ENCODE measurements at regions not wholly inside any gene's neighbourhood (a gene's known extent, or its start where the extent isn't known, plus 50 kb on each side); places are given as distances from the start of the nearest gene placed in this dataset.

DNA sequence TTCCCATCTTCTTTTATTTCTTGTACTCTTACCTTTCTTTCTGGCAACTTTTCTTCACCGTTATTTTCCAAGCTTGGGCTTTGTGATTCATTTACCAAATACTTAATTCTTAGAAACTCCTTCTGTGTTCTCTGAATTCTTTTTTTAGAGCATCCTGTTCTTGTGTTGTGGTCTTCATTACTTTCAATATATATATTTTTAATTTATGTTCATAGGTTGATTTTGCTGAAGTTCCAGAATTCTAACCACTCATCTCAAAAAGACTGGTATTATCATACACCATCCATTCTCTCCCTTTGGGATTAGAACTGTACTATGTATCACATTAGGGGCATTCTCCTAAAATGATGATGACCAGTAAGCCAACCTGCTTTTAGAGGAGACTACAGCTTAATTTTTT is 362.3 kb upstream of the CBLB start:
- DNase-seq = no peak

DNA sequence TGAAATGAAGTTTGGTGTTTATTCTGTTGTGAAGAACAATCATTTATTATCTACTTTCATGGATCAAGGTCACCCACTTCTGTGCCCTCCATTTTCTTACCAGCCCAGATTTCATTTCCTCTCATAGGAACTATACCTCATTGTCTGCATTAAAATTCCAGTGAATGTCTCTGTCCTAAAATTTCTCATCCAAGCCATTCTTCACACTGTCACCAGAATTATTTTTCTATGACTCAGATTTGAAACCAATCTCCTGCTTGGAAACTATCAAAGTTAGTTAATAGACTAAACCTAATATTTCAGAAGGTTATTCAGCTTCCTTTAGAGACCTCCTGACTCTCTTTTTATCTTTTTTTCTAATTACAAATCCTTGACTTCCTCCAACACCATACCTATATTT is 364.1 kb upstream of the CBLB start:
- DNase-seq = no peak

DNA sequence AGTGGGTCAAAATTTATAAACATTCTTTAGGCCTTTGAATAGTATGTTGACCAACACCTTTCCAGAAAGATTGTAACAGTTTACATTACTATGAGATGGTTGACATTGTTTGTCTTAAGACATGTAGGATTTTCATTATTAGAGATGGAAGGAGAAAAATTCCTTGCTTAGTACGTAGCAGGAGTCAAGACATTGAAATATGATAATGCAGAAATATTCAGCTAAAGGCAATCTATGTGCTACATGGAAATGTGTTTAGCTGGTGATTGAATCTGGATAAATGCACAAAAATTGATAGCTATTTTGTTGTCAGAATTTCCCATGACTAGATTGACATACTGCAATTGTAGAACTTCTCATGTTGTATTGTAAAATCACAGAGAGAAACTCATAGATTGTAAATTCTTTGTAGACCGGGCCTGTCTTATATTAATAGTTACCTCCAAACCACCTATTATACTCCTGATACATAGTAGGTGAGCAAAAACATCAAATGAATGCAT is 370.4 kb upstream of the CBLB start:
- DNase-seq = no peak

DNA sequence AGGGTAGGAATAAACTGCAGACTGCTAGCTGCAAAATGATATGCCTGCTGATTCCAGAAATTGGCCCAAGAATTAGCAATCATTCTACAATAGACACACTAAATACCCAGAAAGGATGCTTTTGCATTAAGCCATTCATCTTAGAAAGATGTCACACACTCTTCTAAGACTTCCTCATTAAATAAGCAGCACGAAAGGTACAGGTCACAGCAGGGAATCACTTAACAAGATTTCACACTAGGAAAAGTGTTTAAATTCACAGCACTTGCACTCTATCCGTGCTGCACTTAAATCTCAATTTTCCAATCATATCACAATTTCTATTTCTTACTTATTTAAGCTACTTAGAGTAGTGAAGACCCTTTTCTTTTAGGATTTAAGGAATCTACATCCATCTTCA is 372.8 kb upstream of the CBLB start:
- DNase-seq = no peak

DNA sequence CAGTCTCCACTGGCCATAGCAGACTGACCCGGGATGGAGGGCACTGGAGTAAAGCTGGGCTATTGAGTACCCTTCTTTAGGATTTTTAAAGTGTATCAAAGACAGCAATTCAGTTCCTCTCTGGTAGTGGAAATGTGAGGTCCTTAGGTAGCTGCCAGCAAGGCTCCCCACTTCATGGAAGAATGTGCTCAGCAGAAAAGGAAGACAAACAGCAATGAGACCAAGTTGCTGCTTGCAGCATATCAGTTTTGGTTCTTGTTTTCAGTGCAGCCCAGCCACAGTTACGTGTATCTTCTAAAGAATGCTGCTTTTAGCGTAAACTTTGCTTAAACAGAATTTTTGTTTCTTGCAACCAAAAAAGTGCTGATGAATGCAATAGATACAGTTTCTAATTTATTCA is 374.0 kb upstream of the CBLB start:
- no peak for DNase-seq

DNA sequence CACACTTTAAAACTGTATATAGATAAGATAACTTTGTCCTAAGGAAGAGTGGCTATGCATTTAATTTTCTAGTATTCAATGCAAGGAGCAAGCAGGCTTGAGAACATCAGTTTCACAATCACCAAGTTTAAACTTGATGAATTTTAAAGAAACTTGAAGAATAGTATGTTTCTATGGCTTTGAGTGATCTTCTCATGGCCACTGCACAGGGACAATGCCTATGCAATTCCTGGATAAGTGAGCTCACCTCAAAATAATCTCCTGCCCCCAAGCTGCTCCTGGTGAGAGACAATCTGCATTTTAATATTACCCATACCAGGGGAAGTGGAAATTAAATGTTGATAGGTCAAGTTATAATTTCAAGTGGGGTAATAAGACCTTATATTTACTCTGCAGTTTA is 376.6 kb upstream of the CBLB start:
- DNase-seq = no peak

DNA sequence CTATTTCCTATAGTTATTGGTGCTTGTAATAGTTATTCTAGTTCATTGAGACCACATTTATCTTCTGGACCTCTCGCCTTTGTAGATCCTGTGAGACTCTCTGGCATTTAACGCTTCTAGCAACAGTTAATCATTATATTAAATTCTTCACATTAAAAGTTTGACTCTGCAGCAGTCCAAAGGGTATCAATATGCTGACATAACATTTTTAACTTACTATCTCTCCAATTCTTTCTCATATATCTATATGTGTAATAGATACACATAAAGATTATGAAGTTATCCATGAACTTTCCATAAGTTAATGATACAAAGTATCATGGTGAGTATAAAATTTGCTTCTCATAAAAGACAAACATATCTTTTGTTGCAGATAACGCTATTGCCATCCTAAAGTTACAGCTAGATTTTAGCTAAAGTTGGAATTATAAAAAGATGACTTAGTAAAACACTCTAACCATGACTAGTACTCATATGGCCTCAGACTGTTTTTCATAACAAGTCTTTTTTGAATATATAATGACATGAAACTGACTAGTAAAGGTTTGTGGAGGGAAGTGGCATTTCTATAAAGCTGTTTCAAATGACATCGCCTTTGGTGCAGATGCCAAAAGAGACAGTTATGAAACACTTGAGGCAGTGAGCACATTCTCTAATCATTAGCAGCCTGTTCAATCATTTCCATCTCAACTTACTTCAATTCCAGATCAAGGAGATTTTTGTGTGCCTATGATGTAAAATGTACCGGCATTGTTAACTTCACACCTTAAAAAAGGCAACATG is 379.3 kb upstream of the CBLB start:
- DNase-seq = no peak

DNA sequence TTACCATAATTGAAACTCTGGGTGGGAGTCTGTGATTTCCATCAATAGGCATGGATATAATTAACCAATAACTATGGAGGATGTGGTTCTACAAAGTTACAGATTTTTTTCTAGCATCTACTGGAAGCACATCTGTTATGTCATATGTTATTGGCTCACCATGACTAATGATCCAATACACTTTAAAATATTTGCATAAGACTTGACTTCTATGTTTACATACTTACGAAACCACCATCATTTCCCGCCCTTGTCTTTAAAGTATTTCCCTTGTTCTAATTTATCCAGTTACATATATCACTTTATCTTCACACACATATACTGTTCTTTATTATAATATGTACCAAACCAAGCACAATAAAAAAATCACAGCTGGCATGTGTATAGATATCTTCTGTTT is 380.3 kb upstream of the CBLB start:
- DNase-seq = no peak

DNA sequence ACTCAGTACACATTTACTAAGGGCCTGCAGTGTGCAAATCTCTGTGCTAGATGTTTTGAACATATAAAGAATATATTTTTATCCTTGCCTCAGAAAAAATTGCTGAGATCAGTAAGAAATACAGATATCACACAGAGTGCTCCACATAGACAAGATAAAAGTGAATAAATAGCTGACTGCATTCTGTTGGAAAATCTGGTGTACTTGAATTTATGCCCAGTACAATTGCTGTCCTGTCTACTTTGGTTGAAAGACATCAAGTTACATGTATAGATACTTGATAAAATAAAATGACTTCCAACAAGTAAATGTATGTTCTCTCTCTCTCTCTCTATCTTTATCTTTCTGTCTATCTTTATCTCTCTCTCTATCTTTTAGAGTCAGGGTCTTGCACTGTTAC is 381.2 kb upstream of the CBLB start:
- no peak for DNase-seq

DNA sequence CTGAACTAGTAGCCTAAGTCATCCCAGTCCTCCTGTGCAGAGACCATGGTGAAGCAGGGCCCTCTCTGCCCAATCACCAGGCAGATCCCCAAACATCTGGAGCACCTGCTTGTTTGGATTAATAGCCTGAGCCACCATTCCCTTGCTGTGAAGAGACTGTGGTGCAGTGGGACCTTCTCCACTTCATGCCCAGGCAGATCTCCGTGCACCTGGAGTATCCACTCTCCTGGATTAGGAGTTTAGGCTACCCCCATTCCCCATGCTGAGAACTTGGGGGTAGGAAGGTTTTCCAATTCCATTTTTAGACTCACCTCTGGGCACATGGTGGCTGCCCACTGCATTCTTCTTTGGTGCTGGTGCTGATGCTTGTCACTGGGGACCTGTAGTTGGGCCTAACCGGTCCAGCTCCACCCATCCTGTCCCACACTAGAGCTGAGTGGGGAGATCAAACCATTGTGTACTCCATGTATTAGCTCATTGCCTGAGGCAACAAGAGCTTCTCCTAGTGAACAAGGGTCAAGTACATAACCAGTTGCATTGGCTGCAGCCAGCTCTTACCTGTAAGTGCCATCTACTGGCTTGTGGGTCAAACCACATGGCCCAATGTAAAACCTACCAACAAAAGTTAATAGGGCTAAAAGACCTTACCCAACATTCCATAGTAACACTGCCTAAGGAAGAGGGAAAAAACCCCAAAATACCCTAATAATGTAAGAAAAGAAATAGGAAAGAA is 382.5 kb upstream of the CBLB start:
- no peak for DNase-seq

DNA sequence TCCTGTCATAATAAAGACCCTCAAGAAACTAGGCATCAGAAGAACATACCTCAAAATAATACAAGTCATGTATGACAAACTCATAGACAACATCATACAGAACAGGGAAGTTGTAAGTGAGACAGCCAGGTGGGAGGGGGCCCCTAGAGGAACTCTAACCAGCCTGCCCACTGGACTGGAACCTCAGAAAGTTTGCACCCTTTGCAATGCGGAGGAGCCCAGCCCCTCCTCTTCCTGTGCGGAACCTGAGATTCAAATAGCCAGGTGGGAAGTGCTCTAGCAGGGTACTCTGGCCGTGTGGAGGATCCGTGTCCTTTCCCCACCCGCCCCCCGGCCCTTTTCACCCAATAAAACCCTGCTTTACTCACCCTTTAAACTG is 387.0 kb upstream of the CBLB start:
- no peak for DNase-seq

DNA sequence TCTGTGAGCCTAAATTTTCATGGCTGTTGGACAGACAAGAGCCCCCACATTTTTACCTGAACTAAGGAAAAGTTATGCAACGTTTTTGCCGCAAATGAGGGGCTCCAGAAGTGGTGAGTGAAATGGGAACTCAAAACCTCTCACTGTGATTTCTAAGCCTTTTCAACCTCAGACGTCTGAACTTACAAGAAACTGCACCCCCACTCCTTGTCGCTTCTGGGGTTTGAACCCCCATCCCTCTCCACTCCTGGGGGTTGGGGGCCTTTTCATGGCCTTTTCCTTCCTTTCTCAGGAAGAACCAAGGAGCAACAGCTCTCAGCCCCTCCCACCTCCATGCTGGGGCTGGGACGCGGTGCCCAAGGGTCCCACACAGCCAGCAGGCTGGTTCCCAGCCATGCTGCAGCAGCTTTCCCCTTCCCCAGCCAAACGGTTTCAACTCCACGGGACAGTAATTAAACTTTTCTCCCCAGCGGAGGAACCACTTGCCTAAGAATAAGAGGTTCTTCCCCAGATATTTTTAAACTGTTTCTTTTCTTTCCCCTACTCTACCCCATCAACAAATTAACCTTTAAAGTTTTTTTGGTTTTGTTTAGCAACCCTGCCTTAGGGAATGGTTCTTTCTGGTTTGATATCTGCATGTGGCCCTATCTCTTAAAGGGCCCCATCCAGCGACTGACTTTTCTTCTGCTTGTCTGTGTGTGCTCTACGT is 387.6 kb upstream of the CBLB start:
- DNase-seq = no peak

DNA sequence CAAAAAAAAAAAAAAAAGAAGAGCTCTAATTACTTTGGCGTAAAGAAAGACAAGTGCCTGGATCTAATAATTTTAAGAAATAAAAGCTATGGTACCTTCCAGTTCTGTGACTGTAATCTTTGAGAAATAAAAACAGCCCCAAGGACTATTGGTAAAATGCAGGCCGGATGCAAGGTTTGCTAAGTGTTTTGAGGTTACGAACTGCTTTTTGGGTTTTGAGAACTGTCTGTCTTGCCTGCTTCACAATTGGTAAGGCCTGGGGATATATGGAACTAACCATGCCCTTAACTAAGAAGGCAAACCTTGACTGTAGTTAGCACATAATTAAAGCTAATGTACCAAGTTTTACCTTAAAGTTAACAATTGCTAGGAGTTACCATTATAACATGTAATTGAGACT is 388.4 kb upstream of the CBLB start:
- no peak for DNase-seq

DNA sequence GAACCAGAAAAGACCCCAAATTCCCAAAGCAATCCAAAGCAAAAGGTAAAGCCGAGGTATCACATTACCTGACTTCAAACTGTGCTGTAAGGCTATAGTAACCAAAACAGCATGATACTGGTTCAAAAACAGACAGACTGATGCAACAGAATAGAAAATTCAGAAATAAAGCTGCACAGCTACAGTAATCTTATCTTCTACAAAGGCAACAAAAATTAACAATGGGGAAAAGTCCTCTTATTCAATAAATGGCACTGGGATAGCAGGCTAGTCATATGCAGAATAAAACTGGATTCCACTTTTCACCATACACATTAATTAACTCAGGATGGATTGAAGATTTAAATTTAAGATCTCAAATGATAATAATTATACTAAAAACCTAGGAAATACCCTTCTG is 392.6 kb upstream of the CBLB start:
- no peak for DNase-seq

DNA sequence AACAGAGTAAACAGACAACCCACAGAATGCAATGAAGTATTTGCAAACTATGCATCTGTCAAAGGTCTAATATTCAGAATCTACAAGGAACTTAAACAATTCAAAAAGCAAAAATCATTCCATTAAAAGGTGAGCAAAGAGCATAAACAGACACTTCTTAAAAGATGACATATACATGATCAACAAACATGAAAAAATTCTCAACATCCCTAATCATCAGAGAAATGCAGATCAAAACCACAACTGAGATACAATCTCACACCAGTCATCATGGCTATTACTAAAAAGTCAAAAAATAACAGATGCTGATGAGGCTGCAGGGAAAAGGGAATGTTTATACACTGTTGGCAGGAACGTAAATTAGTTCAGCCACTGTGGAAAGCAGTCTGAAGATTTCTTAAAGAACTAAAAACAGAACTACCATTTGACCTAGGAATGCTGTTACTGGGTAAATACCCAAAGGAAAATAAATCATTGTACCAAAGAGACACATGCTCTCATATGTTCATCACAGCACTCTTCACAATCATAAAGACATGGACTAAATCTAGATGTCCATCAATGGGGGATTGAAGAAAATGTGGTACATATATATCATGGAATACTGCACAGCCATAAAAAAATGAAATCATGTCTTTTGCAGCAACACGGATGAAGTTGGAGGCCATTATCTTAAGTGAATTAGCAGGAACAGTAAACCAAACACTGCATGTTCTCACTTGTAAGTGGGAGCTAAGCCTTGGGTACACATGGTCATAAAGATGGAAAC is 393.3 kb upstream of the CBLB start:
- no peak for DNase-seq

DNA sequence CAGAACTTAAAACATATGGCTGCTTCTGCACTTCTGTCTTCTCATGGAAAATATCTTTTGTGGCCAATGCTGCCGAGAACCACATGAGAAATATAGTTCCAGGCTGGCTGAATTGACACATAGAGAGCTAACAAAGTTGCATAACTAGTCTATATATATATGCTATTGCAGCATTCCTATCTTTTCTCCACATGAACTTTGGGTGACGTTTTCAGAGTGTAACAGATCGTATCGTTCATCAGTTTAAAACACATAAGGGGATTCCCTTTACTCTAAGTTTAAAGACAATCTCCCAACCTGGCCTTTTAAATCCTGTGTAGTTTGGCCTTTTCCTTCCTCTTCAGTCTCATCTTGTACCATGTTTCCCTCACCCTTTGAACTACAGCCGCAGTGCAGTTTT is 394.2 kb upstream of the CBLB start:
- no peak for DNase-seq

DNA sequence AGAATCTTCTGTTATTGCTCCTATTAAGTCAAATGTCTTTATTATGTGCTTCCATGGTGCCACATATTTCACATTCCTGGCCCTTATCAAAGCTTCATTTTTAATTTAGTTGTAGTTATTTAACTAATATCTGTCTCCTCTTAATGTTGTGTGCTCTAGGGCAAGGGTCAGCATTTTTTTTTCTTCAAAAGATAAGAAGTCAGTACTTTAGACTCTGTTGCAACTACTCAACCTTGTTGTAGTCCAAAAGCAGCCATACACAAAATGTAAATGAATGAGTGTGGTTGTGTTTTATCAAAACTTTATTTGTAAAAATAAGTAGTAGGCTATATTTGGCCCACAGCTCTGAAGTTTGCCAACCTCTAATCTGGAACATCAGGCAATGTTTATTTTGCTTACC is 394.7 kb upstream of the CBLB start:
- DNase-seq = no peak

DNA sequence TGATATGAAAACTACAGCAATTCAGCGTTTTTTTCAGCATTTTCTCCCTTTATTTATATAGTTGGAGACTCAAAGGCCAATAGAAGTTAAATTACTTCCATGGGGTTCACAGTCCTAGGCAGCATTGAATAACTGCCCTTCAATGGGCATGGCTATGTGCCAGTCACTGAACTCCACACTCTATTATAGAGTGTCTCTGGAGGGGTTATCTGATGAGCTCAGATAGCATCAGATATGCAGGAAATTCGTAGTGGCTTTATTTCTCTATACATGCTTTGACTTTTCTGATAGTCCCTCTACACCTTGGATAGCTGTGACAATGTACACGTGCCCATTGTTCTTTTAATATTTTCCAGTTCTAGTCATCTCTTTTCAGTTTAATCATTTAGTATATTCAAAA is 396.9 kb upstream of the CBLB start:
- DNase-seq = no peak

DNA sequence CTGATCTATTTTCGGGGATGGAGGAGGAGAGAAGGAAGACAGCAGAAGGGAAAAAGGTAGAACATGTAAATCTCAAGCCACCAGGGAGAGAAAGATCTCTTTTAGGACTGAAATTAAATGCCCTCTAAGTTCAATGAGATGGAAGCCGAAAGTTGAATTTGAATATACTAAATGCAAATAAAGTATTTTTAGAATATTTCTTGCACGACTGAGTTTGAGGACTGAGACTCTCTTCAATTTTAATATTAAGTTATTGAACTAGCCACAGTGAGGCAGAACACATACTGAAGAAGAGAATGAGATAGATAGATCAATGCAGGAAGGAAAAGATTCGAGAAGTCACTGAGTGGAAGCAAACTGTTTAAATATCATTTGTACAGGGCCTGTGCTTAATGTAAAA is 399.9 kb upstream of the CBLB start:
- no peak for DNase-seq

DNA sequence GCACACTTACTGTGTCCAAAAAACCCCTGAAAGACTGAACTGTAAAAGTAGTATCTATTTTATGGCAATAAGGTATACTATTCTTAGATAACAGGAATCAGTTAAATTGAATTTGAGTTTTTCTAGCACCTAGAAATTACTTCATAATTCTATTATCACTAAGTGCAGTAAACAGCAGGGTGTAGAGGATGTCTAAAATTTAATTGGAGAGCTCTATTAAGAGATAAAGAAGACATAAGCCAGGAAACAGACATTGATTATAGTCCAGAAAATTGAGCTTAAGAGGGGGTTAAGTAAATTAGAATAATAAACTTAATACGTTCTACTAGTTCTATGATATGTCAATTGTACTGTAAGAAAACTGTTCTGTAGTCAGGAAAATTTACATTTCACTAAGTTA is 403.5 kb upstream of the CBLB start:
- no peak for DNase-seq

DNA sequence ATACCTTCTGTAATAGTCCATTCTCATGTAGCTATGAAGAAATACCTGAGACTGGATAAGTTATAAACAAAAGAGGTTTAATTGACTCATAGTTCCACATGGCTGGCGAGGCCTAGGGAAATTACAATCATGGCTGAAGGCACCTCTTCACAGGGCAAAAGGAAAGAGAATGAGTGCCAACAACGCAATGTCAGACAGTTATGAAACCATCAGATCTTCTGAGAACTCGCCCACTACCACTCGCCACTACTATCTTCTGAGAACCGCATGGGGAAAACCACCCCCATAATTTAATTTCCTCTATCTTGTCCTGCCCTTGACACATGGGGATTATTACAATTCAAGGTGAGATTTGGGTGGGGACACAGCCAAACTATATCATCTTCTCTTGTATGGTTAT is 406.8 kb upstream of the CBLB start:
- DNase-seq = no peak

DNA sequence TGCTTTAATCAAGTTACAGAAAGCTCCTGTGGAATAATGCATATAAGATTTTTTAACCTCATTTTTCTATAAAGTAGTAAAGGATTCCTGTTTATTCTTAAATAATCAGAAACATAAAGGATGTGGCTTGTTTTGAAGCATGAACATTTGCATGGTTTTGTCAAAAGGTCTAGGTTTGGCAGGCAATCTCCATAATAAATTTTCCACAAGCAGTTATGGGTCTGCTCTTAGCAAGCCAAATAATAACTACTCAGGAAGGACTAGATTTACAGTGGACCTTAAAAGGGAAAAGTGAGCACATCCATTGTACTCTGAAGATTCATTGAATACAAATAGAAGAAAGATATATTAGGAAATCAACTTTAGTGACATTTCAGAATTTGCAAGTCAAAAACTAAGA is 407.3 kb upstream of the CBLB start:
- DNase-seq = no peak

Measured in COR-L47 (cell line).